ENCODE measurements at regions not wholly inside any gene's neighbourhood (a gene's known extent, or its start where the extent isn't known, plus 50 kb on each side); places are given as distances from the start of the nearest gene placed in this dataset.
"Not testable (repeated sequence)": the region's sequence is repeated elsewhere in the genome, so short reads cannot be mapped to it uniquely, and the experiment has no call there.

DNA sequence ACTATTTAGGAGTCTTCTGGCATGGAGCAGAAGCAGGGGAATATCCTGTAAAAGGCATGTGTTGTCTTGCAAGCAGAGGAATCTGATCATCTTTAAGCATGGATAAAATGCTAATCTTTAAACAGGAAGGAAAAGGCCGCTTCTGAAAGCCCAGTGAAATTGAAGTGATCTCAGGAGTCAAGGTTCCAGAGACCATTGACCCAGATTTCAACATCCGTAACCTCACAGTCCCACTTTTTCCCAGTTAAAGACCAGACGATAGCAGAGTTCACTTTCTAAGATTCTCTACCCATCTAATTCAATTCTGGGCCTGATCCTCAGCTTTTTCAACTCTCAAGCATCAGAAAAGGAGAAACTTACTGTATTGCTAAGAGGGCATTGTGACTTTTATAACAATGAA, 332.2 kb upstream of the LRP1B start:
- no peak for DNase-seq

DNA sequence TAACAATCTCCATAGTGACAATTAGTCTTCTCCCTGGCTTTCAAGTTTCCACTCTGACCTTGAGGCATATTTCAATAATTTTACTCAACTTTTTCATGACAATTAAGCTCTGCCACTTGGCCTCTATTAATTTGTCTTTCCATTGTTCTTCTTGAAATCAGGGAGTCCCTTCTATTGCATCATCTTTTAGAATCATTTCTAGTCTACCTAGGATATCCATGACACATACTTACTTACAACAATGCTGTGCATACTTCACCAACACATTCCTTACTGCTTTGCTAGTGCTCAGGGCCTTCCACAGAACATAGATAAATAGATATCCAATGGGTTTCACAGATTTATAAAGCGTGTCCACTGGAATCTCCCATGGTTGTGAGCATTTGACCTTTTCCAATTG, 331.5 kb upstream of the LRP1B start:
- DNase-seq = no peak

DNA sequence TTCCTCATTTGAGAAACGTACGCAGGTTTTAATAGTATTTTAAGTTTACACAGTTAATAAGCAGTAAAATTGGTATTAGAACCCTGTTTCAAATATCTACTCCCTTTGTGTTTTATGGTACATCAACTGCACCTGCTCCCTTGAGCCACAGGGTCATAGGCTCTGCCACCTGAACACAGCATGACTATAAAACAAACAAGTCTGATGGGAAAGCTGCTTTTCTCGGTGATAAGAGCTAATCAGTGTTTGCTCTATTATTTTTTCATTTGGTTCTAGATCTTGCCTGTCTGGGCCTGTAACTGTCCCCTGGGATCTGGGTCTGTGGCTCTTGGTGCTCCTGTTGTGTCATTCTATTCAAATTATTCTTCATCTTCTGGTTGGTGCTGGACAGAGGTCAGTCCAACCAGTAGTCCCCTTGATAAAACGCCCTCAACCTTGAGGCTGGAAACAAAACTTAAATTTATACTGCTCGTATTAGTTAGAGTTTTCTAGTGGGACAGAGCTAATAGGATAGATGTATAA, 314.8 kb upstream of the LRP1B start:
- no peak for DNase-seq

DNA sequence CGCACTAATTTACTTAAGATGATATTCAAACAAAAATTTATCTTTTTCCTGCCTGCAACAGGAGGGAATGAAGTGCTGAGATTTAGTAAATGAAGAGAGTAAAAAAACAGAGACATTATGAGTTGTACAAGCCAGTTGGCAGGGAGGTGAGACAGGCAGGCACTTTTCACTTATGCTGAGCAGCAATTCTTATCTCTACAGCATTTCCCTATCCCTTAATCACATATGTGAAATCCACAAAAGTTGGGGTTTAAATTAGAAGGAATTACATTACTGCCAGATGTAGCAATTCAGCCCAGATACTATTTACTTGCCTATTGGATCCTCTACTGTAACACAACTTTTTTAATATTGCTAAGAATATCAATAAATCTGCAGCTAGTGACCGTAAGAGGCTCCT, 314.2 kb upstream of the LRP1B start:
- DNase-seq = no peak

DNA sequence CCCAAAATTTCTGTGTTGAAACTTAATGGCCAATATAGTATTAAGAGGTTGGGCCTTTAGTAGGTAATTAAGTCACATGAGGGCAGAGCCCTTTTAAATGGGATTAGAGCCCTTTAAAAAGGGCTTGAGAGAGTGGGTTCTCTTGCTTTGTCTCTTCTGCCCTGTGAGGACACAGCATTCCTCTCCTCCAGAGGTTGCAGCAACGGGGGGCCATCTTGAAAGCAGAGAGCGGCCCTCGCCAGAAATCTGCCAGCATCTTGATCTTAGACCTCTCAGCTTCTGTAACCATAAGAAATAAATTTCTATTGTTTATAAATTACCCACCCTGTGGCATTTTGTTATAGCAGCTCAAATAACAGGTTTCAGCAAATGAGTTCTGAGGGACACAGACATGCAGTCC, 305.0 kb upstream of the LRP1B start:
- no peak for DNase-seq

DNA sequence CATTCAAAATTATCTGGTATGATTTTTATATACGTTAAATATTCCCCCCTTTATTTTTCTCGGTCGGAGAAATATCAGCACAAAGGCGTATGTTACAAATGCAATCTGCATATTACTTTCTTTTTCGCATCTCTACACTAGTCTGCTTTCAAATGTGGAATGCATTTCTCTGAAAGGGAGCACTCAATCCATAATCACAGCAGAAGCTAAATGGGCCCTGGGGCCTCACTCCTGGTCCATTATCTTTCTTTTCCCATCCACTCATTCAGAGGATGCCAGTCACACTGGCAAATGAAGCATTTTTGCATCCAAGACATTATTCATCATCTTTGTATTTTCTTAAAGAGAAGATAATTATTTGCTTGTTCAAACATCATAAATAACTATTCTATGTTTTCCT, 295.2 kb upstream of the LRP1B start:
- DNase-seq = no peak

DNA sequence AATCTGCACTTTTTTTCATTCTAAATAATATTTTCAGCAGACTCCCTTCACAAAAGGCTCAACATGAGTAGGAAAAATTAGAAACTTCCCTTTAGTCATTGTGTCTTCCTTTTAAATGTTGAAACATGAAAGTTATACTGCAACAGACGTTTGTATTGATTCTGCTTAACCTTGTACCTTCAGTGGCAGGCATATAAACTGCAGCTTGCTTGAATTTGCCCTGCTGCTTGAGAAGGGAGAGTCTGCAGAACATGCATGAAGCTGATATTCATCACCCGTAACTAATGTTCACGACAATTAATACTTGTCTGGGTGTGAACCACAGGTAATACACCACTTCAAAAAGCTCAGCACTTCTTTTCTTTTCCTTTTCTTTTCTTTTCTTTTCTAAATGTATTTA, 294.7 kb upstream of the LRP1B start:
- DNase-seq = no peak

DNA sequence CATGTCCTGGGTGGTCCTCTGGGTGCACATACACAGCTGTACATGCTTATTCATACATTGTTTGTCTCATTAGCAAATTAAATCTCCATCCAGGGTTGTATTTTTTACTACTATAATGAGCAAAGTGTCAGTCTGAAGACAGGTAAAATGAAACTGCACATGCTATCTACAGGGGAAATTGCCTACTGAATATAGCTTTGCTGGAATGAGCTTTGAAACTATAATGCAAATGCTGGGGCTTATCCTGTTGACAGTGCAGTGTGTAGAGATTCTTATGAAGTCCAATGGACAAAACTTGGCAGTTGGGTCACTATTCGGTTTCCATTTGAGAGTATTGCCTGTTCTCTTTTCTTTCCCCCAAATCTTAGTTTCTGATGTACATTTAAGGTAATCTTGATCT, 292.8 kb upstream of the LRP1B start:
- no peak for DNase-seq

DNA sequence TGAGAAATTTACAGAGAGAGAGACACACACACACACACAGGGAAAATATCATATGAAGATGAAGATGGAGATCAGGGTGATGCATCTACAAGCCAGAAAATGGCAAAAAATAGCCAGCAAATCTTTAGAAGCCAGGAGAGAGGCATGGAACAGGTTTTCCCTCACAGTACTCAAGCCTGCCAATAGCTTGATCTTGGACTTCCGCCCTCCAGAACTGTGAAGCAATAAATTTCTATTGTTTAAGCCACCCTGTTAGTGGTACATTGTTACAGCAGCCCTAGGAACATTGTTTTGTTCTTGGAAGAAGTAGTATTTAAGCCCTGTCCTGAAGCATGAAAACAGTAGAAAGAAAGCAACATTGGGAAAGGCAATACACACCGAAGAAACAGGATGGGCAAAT, 292.0 kb upstream of the LRP1B start:
- DNase-seq = no peak

DNA sequence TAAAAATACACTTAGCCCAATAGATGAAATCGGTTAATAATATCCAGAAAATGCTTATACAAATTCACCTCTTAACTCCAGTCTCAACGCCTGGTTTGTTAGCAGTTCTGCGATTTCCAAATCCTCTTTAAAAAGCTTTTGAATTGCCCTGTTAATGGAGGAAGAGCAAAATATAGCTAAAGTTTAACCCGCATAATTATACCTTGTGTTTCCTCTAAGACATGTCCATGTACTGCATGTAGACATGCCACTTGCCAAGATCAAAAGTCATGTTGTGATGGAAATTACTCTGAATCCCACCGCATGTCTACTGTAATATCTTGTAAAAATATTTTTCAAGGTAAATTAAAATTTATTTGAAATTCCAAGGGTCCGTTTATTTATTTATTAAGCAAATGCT, 291.2 kb upstream of the LRP1B start:
- DNase-seq = no peak

DNA sequence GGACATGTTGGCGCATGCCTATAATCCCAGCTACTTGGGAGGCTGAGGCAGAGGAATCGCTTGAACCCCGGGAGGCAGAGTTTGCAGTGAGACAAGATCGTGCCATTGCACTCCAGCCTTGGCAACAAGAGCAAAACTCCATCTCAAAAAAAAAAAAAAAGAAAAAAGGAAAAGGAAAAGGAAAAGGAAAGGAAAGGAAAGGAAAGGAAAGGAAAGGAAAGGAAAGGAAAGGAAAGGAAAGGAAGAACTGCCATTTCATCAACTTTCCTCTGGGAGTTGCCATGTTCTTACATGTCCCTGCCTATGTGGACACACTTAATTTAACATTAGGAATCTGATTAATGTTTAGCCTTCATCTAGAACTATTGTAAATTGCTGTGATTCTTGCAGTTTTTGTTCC, 287.9 kb upstream of the LRP1B start:
- DNase-seq = not testable (repeated sequence)

DNA sequence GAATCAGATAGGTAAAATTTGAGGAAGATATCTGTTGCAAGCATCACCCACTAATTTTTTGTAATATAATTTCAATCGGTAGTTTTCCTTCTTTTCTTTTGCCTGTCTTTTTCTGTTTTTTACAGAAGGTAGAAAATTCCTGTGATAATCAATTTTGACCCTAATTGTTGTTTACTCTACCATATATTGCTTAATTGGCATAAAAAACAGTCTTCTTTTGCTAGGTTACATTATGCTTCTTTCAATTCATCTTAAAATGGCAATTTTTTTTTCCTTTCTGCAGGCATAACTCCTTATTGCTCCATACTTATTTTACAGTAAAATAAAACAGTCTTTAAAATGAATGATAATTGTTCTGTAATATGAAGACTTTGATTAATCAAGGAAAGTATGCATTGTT, 286.2 kb upstream of the LRP1B start:
- no peak for DNase-seq

DNA sequence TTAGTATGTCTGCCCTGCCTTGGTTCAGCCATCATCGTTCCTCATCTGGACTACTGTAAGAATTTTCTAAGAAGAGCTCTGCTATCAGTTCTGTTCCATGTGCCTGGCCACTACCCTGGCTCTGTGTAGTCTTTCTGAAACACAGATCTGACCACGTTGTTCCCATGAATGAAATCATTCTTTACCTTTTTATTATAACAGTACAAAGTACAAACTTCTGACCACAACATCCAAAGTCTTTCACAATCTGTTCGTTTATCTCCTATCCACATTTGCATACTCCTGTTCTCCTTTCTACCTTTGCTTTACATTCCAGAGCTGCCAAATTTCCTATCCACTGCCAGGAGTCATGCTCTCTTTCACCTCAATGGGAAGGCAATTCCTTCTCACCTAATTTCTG, 284.6 kb upstream of the LRP1B start:
- DNase-seq = no peak

DNA sequence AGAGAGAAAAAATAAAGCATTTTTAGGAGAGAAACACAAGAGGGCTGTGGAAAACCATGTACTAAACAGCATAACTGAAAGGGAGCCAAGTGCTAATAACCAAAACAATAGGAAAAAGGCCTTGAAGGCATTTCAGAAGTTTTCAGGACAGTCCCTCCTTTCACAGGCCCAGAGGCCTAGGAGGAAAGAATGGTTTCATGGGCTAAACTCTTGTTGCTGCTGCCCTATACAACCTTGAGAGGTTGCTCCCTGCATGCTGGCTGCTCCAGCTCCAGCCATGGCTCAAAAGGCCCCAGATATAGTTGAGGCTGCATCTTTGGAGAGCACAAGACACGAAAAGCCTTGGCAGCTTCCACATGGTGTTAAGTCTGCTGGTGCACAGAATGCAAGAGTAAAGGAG, 267.4 kb upstream of the LRP1B start:
- no peak for DNase-seq

DNA sequence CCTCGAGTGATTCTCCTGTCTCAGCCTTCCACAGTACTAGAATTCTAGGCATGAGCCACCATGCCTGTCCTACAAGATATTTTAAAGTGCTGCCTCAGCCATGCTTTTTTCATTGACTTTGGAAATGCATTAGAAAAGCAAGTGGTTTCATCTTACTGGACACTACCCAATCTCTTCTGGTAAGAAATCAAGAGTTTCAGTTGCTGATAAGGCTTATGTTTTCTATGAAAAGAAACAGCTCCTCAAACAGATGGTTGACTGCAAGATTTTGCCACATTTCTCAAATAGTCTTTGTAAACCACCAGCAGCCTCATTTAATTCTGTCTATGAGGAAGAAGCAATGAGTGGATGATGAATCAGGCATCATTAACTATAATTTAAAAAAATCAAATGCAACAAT, 264.5 kb upstream of the LRP1B start:
- no peak for DNase-seq

DNA sequence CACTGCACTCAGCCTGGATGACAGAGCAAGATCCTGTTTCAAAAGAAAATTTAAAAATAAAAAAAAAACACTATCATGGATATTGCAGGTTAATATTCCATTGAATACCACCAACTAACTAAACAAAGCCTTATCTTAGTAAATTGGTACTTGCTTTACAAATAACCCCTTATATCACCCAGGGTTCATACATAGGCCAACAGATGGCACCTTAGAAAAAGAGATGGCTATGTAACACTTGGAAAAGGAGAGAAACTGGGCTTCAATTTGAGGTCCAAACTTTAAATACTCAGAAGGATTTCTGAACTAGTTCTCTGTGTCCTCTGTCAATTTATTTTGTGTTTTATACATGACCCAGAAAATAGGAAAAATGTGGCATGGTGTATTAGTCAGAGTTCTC, 249.6 kb upstream of the LRP1B start:
- no peak for DNase-seq

DNA sequence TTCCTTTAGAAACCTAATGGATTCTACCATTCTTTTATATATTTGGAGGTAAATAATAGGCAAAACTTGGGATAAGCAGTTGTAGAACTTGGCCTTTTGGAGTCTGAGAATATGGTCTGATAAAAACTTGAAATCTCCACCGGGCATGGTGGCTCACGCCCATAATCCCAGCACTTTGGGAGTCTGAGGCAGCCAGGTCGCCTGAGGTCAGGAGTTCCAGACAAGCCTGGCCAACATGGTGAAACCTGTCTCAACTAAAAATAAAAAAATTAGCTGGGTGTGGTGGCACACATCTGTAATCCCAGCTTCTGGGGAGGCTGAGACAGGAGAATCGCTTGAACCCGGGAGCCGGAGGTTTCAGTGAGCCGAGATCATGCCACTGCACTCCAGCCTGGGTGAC, 231.3 kb upstream of the LRP1B start:
- DNase-seq = not testable (repeated sequence)

DNA sequence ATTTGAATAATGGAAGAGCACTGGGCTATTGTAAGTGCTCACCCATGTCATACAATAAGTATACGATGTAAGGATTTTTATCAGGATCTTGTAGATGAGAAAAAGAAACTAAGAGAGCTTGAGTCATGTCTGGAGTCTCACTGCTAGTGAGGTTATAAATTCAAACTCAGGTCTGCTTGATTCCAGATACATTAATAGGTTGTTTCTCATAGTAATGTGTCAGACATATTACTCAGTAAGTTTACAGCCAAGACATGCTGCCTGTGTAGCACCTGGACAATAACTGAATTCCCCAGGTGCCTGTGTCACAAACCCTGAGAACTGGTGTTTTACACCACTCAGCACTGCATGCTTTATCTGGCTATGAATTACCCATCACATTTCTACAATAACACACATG, 216.9 kb upstream of the LRP1B start:
- DNase-seq = no peak

DNA sequence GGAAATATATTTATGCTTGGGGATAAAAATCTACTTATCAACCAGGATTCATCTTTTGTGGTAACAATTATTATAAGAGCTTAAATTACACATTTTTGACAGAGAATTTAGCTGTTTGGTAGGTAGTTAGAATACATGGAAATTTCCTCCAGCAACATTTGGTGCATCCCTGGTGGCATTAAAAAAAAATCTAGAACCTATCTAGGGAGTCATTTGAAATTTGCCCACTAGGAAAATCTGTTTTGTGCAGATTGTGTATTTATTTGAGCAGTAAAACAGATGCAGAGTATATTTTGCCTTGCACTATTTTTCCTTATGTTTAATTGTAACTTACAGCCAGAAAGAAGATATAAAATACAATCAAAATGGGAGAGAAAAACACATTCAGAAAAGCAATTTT, 208.4 kb upstream of the LRP1B start:
- DNase-seq = no peak

DNA sequence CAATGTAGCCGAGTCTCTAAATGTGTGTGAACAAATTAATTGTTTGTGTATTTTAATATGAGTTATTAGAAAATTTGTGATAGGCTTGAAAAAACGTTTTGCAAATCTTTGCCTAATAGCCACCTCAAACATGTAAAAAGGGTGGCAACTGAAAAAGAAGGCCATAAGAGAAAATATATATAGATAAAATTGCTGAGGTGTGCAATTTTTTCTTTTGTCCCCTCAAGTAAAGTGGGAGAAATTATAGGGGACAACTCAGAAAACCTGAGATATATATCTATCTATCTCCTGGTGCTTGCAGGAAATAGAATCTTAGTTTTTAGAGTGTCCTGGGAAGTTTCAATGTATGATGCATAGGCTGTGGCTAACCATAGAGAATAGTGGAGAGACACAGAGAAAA, 201.4 kb upstream of the LRP1B start:
- DNase-seq = no peak

DNA sequence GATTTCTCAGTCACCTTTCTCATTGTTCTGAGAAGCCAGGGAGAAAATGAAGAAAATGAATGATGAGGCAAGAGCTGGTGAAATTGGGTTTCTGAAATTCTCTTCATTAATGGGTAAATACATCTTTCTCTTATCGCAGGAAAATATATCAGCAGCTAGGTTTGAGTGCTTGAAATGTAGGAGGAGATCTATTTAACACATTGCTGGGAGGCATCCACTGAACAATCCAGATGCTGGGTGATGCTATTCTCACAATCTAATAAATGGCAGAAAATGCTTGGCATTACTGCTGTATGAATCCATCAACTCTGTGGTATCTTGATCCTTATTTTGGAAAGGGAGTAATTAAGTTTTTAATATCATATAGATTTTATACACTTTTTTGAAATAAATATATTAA, 199.6 kb upstream of the LRP1B start:
- DNase-seq = no peak

DNA sequence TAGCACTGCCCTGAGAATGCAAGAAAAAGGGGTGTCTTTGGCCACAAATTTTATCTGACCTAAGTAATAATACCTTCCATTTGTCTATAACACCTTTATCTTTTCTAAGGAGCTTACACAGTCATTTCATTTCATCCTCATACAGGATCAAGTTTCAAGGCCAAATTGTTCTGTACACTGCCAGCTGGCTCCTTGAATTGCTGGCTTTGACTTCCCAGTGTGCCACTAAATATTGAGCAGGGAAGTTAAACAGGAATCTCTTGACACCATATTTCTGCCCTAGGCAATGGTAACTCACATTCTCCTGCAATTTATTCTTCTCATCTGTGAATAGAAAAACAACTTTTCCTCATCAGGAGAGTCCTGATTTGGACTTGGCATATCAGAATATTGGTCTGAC, 195.1 kb upstream of the LRP1B start:
- DNase-seq = no peak

DNA sequence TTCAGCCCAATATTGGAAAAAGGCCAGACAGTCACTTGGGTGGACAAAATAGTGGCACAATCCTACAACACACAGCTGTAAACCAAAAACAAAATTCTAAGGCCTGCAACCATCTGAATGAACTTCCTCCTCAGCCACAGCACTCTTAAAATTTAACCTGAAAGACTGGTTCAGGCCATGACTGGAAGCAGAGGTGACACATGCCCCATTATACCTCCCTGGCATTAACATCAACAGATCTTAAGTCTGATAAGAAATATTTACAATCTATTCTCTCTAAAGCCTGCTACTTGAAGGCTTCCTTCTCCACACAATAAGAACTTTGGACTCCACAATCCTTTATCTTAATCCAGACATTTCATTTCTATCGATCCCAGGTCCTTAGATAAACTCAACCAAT, 192.4 kb upstream of the LRP1B start:
- no peak for DNase-seq

DNA sequence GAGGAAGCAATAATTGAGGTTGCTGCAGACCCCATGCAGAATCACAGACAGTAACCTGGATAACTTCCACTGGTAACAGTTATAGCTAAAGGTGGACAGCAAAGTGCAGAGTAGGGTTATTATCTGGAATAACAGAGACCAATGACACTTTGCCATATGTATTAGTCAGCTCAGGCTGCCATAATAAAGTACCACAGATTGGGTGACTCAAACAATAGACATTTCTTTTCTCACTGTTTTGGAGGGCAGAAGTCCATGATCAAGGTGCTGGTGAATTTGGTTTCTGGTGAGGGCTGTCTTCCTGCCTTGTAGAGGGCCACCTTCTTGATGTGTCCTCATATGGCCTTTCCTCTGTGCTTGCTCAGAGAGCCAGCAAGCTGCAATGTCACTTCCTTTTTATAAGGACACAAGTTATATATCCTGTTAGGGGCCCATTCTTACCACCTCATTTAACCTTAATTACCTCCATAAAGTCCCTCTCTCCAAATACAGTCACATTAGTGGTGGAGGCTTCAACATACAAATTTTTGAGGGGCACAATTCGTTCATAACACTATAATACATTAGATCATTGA, 191.0 kb upstream of the LRP1B start:
- DNase-seq = no peak

DNA sequence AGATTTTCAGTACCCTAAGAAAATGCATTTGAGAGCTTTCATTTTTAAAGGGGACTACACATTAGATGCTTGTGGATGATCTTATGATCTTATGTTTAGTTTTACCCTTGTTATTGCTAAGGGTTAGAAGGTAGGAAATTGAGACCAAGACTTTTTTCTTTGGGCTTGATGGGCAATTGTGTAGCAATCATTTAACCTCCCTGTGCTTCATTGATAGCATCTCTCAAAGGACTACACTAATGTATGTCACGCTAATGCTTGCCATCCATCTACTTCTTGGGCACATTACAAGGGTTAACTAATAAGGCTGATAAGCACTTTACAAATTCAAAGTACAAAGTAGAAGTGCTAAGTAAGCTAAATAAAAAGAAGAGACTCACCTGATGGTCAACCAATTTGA, 189.3 kb upstream of the LRP1B start:
- no peak for DNase-seq

DNA sequence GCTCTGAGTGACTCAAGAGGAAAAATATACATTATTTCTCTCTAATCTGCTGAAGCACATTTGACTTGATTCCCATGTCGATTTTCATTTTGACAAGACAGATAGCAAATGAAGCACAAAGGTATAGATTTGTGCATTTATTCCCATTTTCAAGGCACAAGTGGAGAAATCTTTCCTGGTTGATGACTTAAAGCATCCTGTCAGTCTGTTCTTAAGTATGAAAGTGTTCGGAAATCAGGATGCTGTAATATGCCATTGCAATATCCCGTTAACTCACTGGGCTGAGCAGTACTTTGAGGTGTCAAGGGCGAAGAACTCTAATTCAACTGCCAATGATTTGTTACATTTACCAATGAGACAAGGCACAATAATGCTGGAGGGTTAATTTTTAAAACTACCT, 185.2 kb upstream of the LRP1B start:
- no peak for DNase-seq
